GM12878 (cell line): ENCODE measurements at regions not wholly inside any gene's neighbourhood (a gene's known extent, or its start where the extent isn't known, plus 50 kb on each side); places are given as distances from the start of the nearest gene placed in this dataset.

ENCODE experiments used
- ATAC-seq: fragments of 200-7000 bp; cut with Tn5 transposase; 3 replicates; pipeline ENCODE4 v1.9.1; 2020; ENCODE audit warnings: mild to moderate bottlenecking, moderate library complexity
- BruUV-seq: library from RNA; stranded (reverse); fragments of 400-500 nt; replicated peaks from 2 replicates; lab custom pipeline; 2021; lab: Mats Ljungman, UMichigan
- CTCF ChIA-PET: fragments of 300-600 bp; sonication (Branson Sonifier 250); formaldehyde crosslinking; extraction: SDS; loops from one replicate; lab custom pipeline; 2021; ENCODE audit warnings: inconsistent platforms; lab: Yijun Ruan, JAX
- POLR2A ChIA-PET: fragments of 350-600 bp; formaldehyde crosslinking; extraction: SDS; loops from one replicate; lab custom pipeline; 2021; ENCODE audit warnings: inconsistent platforms; lab: Charles Lee
- RAD21 ChIA-PET: fragments of 300-600 bp; sonication (Branson Sonifier 250); formaldehyde crosslinking; loops from one replicate; lab custom pipeline; 2023; ENCODE audit warnings: antibody characterized with exemption; ENCODE audit not compliant: unreplicated experiment; lab: Charles Lee
- SMC1A ChIA-PET: fragments of 300-600 bp; sonication (Branson Sonifier 250); formaldehyde crosslinking; loops from one replicate; lab custom pipeline; 2023; ENCODE audit not compliant: unreplicated experiment, uncharacterized antibody; lab: Charles Lee
- DNase-seq: peaks from one replicate; pipeline ENCODE4 v3.0.0-alpha.2; 2011; ENCODE audit warnings: low read depth, low spot score
- FAIRE-seq: peaks from 3 replicates; lab custom pipeline; 2011; peaks lifted over from hg19 to GRCh38; lab: Jason Lieb, UNC
- H2AFZ ChIP-seq: 2 replicates; pipeline ENCODE4 v1.6.0; 2011; ENCODE audit warnings: low read depth, low read length, control low read depth; ENCODE audit not compliant: control insufficient read depth
- H3K27ac ChIP-seq: 2 replicates; pipeline ENCODE4 v1.5.1; 2011; ENCODE audit warnings: control low read depth; ENCODE audit not compliant: control insufficient read depth, insufficient read depth
- H3K27me3 ChIP-seq, 2 experiments: replicated peaks in 1 of 2; 2 replicates each; pipeline versions ENCODE4 v1.6.0 to v1.6.1; 2011; ENCODE audit warnings: low read length in 1 of 2; ENCODE audit not compliant: control insufficient read depth in 2 of 2, insufficient read depth in 2 of 2
- H3K36me3 ChIP-seq, 2 experiments: 2 replicates each; pipeline ENCODE4 v1.5.1; 2011; ENCODE audit warnings: low read length in 1 of 2; ENCODE audit not compliant: control insufficient read depth in 2 of 2, insufficient read depth in 2 of 2
- H3K4me1 ChIP-seq: 2 replicates; pipeline ENCODE4 v1.6.1; 2011; ENCODE audit warnings: mild to moderate bottlenecking, low read length, moderate library complexity, mixed read lengths; ENCODE audit not compliant: control insufficient read depth, insufficient read depth
- H3K4me2 ChIP-seq: 2 replicates; pipeline ENCODE4 v1.6.0; 2011; ENCODE audit warnings: control low read depth; ENCODE audit not compliant: control insufficient read depth, insufficient read depth
- H3K4me3 ChIP-seq: fragments of 200-600 bp; sonication (generic); 2 replicates; pipeline ENCODE4 v1.5.1; 2016
- H3K79me2 ChIP-seq: 2 replicates; pipeline ENCODE4 v1.6.0; 2011; ENCODE audit warnings: low read length; ENCODE audit not compliant: control insufficient read depth, insufficient read depth
- H3K9ac ChIP-seq: 2 replicates; pipeline ENCODE4 v1.8.0; 2011; ENCODE audit warnings: low read length, control low read depth, mixed read lengths; ENCODE audit not compliant: control insufficient read depth, insufficient read depth
- H3K9me3 ChIP-seq: replicated peaks from 3 replicates; pipeline ENCODE4 v1.5.1; 2011; ENCODE audit warnings: mild to moderate bottlenecking, low read length; ENCODE audit not compliant: control insufficient read depth, insufficient read depth
- H4K20me1 ChIP-seq: 2 replicates; pipeline ENCODE4 v1.6.0; 2011; ENCODE audit not compliant: control insufficient read depth, insufficient read depth
- ATF7 ChIP-seq: fragments of 450-650 bp; IDR thresholded peaks from 2 replicates; pipeline ENCODE4 v1.6.1; 2016; ENCODE audit warnings: low read depth, mild to moderate bottlenecking
- CHD2 ChIP-seq: IDR thresholded peaks from 2 replicates; pipeline ENCODE4 v1.6.1; 2011; ENCODE audit warnings: low read depth, low read length, improper control_type of control experiment, borderline replicate concordance
- MTA3 ChIP-seq: IDR thresholded peaks from 2 replicates; pipeline ENCODE4 v1.6.1; 2012; ENCODE audit warnings: low read length, inconsistent platforms, borderline replicate concordance
- POLR2AphosphoS2 ChIP-seq: IDR thresholded peaks from 2 replicates; pipeline ENCODE4 v1.6.1; 2011; ENCODE audit warnings: low read depth, mild to moderate bottlenecking, low read length, improper control_type of control experiment, moderate library complexity
- SMAD1 ChIP-seq: fragments of 450-650 bp; IDR thresholded peaks from 2 replicates; pipeline ENCODE4 v1.6.1; 2018; ENCODE audit warnings: mild to moderate bottlenecking, low read depth; ENCODE audit not compliant: partially characterized antibody
- SREBF1 ChIP-seq: IDR thresholded peaks from 2 replicates; pipeline ENCODE4 v1.6.1; 2012; ENCODE audit warnings: mild to moderate bottlenecking, low read length
- ZBTB11 ChIP-seq: fragments of 450-650 bp; formaldehyde crosslinking; IDR thresholded peaks from 2 replicates; pipeline ENCODE4 v1.5.0; 2022; ENCODE audit warnings: mild to moderate bottlenecking, missing genetic modification characterization
- ZNF207 ChIP-seq: fragments of 450-650 bp; IDR thresholded peaks from 2 replicates; pipeline ENCODE4 v1.6.1; 2014; ENCODE audit warnings: antibody characterized with exemption, mild to moderate bottlenecking, borderline replicate concordance
- WGBS: methylation state at CpG from one replicate; pipeline ENCODE4 v1.1.6; 2016; ENCODE audit warnings: low lambda C conversion rate; ENCODE audit not compliant: insufficient replicate concordance, insufficient coverage; ENCODE audit errors: missing lambda C conversion rate; 5-methylcytosine and 5-hydroxymethylcytosine counted together
- in situ Hi-C: fragments of 300-500 bp; cut with MboI; formaldehyde crosslinking; loops from 9 replicates; pipeline ENCODE4 v1.14.3; 2018; ENCODE audit warnings: mixed read lengths
- intact Hi-C: fragments of 100-400 bp; cut with micrococcal nuclease; formaldehyde crosslinking; loops from one replicate; pipeline ENCODE4 v1.14.2; 2022; ENCODE audit not compliant: unreplicated experiment
- TF ChIP-seq, protein P1 (sequence below): fragments of 450-650 bp; IDR thresholded peaks from 2 replicates; pipeline ENCODE4 v1.6.1; 2018; ENCODE audit warnings: borderline replicate concordance, mild to moderate bottlenecking; ENCODE audit not compliant: partially characterized antibody

DNA sequence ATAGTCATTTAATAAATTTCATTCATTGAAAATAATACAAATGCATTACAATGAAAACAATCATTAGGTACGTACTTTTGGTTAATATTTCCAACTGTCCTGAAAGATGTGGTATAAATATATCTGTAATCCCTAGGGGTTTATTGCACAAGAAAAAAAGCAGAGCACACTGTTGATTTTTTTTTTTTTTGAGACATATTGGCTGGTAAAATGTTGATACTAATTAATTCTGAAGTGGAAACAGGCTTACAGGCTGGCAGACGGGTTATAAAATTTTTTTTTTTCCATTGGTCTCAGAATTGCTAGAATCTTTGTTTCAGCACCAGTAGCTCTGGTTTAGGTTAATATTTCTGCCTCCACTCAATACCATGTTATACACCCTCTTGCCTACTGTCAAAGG, 193.6 kb downstream of the MAP2K6 start:
- H3K79me2 ChIP-seq: no peaks in the 10 kb centered on the region
- 73% methylated on average over 2 of the region's 2 CpGs for WGBS
- FAIRE-seq: no peak
- no peaks in the 10 kb centered on the region; the same call in 2 of the 3 replicates for H3K9me3 ChIP-seq
- no peak for DNase-seq
- POLR2A ChIA-PET: interaction anchor here (0.6 kb wide), 1 partner anchor 113 kb away, joined by 3 read pairs; no protein-coding TSS in a partner anchor
- ATAC-seq: no peak
- H3K9ac ChIP-seq: no peak overlapping the region
- H3K27me3 ChIP-seq: no peaks in the 10 kb centered on the region
- no peak overlapping the region for H2AFZ ChIP-seq
- in situ Hi-C loops: no loop called here
- TF ChIP-seq ZNF207 (no peak), MTA3 (no peak), SMAD1 (no peak), SREBF1 (no peak), ATF7 (no peak), CHD2 (no peak), POLR2AphosphoS2 (no peak), ZBTB11 (no peak)
- TF ChIP-seq, protein P1, sequence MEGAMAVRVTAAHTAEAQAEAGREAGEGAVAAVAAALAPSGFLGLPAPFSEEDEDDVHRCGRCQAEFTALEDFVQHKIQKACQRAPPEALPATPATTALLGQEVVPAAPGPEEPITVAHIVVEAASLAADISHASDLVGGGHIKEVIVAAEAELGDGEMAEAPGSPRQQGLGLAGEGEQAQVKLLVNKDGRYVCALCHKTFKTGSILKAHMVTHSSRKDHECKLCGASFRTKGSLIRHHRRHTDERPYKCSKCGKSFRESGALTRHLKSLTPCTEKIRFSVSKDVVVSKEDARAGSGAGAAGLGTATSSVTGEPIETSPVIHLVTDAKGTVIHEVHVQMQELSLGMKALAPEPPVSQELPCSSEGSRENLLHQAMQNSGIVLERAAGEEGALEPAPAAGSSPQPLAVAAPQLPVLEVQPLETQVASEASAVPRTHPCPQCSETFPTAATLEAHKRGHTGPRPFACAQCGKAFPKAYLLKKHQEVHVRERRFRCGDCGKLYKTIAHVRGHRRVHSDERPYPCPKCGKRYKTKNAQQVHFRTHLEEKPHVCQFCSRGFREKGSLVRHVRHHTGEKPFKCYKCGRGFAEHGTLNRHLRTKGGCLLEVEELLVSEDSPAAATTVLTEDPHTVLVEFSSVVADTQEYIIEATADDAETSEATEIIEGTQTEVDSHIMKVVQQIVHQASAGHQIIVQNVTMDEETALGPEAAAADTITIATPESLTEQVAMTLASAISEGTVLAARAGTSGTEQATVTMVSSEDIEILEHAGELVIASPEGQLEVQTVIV: no peak
- intact Hi-C loops: loop anchor here (5.0 kb wide), 1 partner anchor 944 kb away; no protein-coding TSS in a partner anchor
- CTCF ChIA-PET: interaction anchor here (0.8 to 4.9 kb wide), 37 partner anchors 7 to 1071 kb away, joined by 3 to 76 read pairs (median 5); partner anchors contain the start of gene KCNJ2
- no peak overlapping the region for H3K4me2 ChIP-seq
- no peaks in the 10 kb centered on the region for H4K20me1 ChIP-seq
- no TSS peak for BruUV-seq
- no peak overlapping the region for H3K4me3 ChIP-seq
- H3K4me1 ChIP-seq: peaks cover 2% of the 10 kb centered on the region; the same call in 1 of the 2 replicates
- H3K36me3 ChIP-seq: no peaks in the 10 kb centered on the region
- SMC1A ChIA-PET: interaction anchor here (0.6 to 4.9 kb wide), 20 partner anchors 8 to 1013 kb away, joined by 3 to 51 read pairs (median 4); no protein-coding TSS in a partner anchor
- RAD21 ChIA-PET: interaction anchor here (0.7 to 4.1 kb wide), 12 partner anchors 29 to 1015 kb away, joined by 3 to 40 read pairs (median 12); no protein-coding TSS in a partner anchor
- no peak overlapping the region for H3K27ac ChIP-seq
